ENCODE measurements at regions not wholly inside any gene's neighbourhood (a gene's known extent, or its start where the extent isn't known, plus 50 kb on each side); places are given as distances from the start of the nearest gene placed in this dataset.
"Not testable (repeated sequence)": the region's sequence is repeated elsewhere in the genome, so short reads cannot be mapped to it uniquely, and the experiment has no call there.

- Histone ChIP-seq H3K9me3 (replicated peaks; ENCODE audit: insufficient read depth, low read length) (no peaks in the 10 kb centered on the region), H3K4me1 (ENCODE audit: low read length) (no peaks in the 10 kb centered on the region), H3F3A (ENCODE audit: insufficient read depth, low read length) (no peaks in the 10 kb centered on the region), H3K27me3 (replicated peaks; ENCODE audit: insufficient read depth, low read length) (no peaks in the 10 kb centered on the region), H3K9me2 (replicated peaks; ENCODE audit: insufficient read depth, low read length) (no peaks in the 10 kb centered on the region; the same call in 1 of the 2 replicates), H3K4me2 (ENCODE audit: low read depth, low read length) (no peak overlapping the region), H3K9ac (ENCODE audit: low read length) (no peak overlapping the region), H3K79me2 (ENCODE audit: low read length) (no peaks in the 10 kb centered on the region), H3K27ac (ENCODE audit: low read length) (no peak overlapping the region), H4K20me1 (ENCODE audit: insufficient read depth, low read length) (no peaks in the 10 kb centered on the region), H3K4me3 (ENCODE audit: low read length) (no peak overlapping the region), H3K36me3 (replicated peaks; ENCODE audit: insufficient read depth, low read length) (no peaks in the 10 kb centered on the region), H2AFZ (ENCODE audit: low read length) (no peak overlapping the region)
- TF ChIP-seq EZH2 (optimal IDR thresholded peaks at IDR 0.05; ENCODE audit: low read depth, low read length) (no peak), CTCF (IDR thresholded peaks at IDR 0.05; ENCODE audit: low read length) (no peak)
- no peak for DNase-seq
These were observed 57.8 kb upstream of the CACNA2D1 start for GRCh38 chr7:82501346-82501745.

GRCh38 chr7:82499546-82499945, 56.0 kb upstream of the CACNA2D1 start:
- not testable (repeated sequence) for H3K4me3 ChIP-seq (ENCODE audit: low read length); H3K4me1 ChIP-seq (ENCODE audit: low read length); H3F3A ChIP-seq (ENCODE audit: insufficient read depth, low read length); H3K4me2 ChIP-seq (ENCODE audit: low read depth, low read length); H3K9ac ChIP-seq (ENCODE audit: low read length); DNase-seq; H4K20me1 ChIP-seq (ENCODE audit: insufficient read depth, low read length); H3K79me2 ChIP-seq (ENCODE audit: low read length); H3K9me2 ChIP-seq (replicated peaks; ENCODE audit: insufficient read depth, low read length); H3K36me3 ChIP-seq (replicated peaks; ENCODE audit: insufficient read depth, low read length); H3K9me3 ChIP-seq (replicated peaks; ENCODE audit: insufficient read depth, low read length); H3K27me3 ChIP-seq (replicated peaks; ENCODE audit: insufficient read depth, low read length); H3K27ac ChIP-seq (ENCODE audit: low read length); H2AFZ ChIP-seq (ENCODE audit: low read length)

GRCh38 chr7:82494420-82494819, 50.8 kb upstream of the CACNA2D1 start:
- no peaks in the 10 kb centered on the region for H3K36me3 ChIP-seq (replicated peaks; ENCODE audit: insufficient read depth, low read length)
- no peaks in the 10 kb centered on the region for H3K9me2 ChIP-seq (replicated peaks; ENCODE audit: insufficient read depth, low read length)

More at GRCh38 chr7:82494420-82494819, 50.8 kb upstream of the CACNA2D1 start:
- H3K27me3 ChIP-seq (replicated peaks; ENCODE audit: insufficient read depth, low read length), result no peaks in the 10 kb centered on the region
- no peaks in the 10 kb centered on the region for H3F3A ChIP-seq (ENCODE audit: insufficient read depth, low read length)
- no peak for DNase-seq
- no peaks in the 10 kb centered on the region for H3K4me1 ChIP-seq (ENCODE audit: low read length)
- H3K4me2 ChIP-seq (ENCODE audit: low read depth, low read length), result no peak overlapping the region
- H3K79me2 ChIP-seq (ENCODE audit: low read length), result no peaks in the 10 kb centered on the region
- no peak overlapping the region for H3K27ac ChIP-seq (ENCODE audit: low read length)
- no peak overlapping the region for H2AFZ ChIP-seq (ENCODE audit: low read length)
- H4K20me1 ChIP-seq (ENCODE audit: insufficient read depth, low read length), result no peaks in the 10 kb centered on the region
- no peak overlapping the region for H3K9ac ChIP-seq (ENCODE audit: low read length)
- TF ChIP-seq CTCF (IDR thresholded peaks at IDR 0.05; ENCODE audit: low read length), result no peak
- no peak for TF ChIP-seq EZH2 (optimal IDR thresholded peaks at IDR 0.05; ENCODE audit: low read depth, low read length)
- no peak for TF ChIP-seq EZH2phosphoT487 (IDR thresholded peaks at IDR 0.05; ENCODE audit: low read length)
- H3K9me3 ChIP-seq (replicated peaks; ENCODE audit: insufficient read depth, low read length), result no peaks in the 10 kb centered on the region
- H3K4me3 ChIP-seq (ENCODE audit: low read length), result no peak overlapping the region

Data from MM.1S (cell line).